HEK293 (cell line): ENCODE measurements at regions not wholly inside any gene's neighbourhood (a gene's known extent, or its start where the extent isn't known, plus 50 kb on each side); places are given as distances from the start of the nearest gene placed in this dataset.

Source experiments
- TRIM28 ChIP-seq: IDR thresholded peaks from 2 replicates; pipeline ENCODE4 v1.6.1; 2011; ENCODE audit warnings: low read length, control low read depth, borderline replicate concordance
- ZNF501 ChIP-seq: fragments of 450-650 bp; formaldehyde crosslinking; IDR thresholded peaks from 2 replicates; pipeline ENCODE4 v1.5.1; 2016; ENCODE audit warnings: missing biosample characterization, missing genetic modification characterization
- ZNF626 ChIP-seq: fragments of 450-650 bp; sonication (Bioruptor Pico); formaldehyde crosslinking; IDR thresholded peaks from 2 replicates; pipeline ENCODE4 v1.5.1; 2018; ENCODE audit warnings: missing biosample characterization, missing genetic modification characterization, inconsistent platforms

DNA sequence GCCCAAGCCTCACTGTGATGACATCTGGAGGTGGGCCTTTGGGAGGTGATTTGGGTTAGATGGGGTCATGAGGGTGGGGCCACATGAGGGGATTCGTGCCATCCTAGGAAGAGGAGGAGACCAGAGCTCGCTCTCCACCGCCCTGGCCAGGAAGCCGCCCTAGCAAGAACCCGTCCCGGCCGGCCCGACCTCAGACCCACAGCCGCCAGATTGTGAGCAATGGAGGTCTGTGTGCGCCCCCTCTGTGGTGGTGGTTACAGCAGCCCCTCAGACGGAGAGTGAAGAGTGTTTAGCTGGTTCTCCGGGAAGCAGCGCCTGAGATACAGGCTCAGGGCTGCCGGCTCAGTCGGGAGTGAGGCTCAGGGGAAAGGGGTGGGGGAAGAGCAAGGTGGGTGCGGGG lies 83.3 kb downstream of the RTP5 start:
- TF ChIP-seq ZNF626 (no peak), TRIM28 (no peak), ZNF501 (no peak)
